Esophagus squamous epithelium (tissue), 4 donors: ENCODE measurements at regions not wholly inside any gene's neighbourhood (a gene's known extent, or its start where the extent isn't known, plus 50 kb on each side); places are given as distances from the start of the nearest gene placed in this dataset.

Experiments used
- CTCF ChIP-seq, 6 experiments: fragments of 450-650 bp in 4 of 6; fragments of 200-600 bp in 2 of 6; sonication (generic) in 2 of 6; IDR thresholded peaks; one replicate each; pipeline ENCODE4 v1.5.1; 2016 to 2019; ENCODE audit warnings: antibody characterized with exemption in 6 of 6, mild to moderate bottlenecking in 4 of 6, moderate library complexity in 4 of 6
- POLR2A ChIP-seq, 4 donors: fragments of 450-650 bp; IDR thresholded peaks; one replicate each; pipeline ENCODE4 v1.6.1; 2017; ENCODE audit warnings: antibody characterized with exemption in 4 of 4, mild to moderate bottlenecking in 4 of 4, moderate library complexity in 3 of 4

- TF ChIP-seq CTCF (IDR thresholded peaks at IDR 0.05) (no peak), POLR2A (IDR thresholded peaks at IDR 0.05) (no peak)
Observed at GRCh38 chr1:29711582-29712283, 475.4 kb downstream of the PTPRU start.
